Spleen (tissue), 11 donors: ENCODE measurements at regions not wholly inside any gene's neighbourhood (a gene's known extent, or its start where the extent isn't known, plus 50 kb on each side); places are given as distances from the start of the nearest gene placed in this dataset.

Experiments used
- DNase-seq: peaks from one replicate; pipeline ENCODE4 v3.0.0-alpha.2; 2020
- H3K27ac ChIP-seq, 8 donors: fragments of 200-600 bp; sonication (generic) in 7 of 8; 1 replicate in 4 of 8; 2 replicates in 4 of 8; pipeline versions ENCODE4 v1.5.0 to v1.8.0; 2016 to 2021; ENCODE audit warnings: inconsistent platforms in 4 of 8, mild to moderate bottlenecking in 4 of 8, moderate library complexity in 1 of 8
- H3K27me3 ChIP-seq, 7 donors: fragments of 200-600 bp; sonication (generic) in 6 of 7; replicated peaks in 1 of 7; 1 replicate in 4 of 7; 2 replicates in 3 of 7; pipeline versions ENCODE4 v1.5.0 to v1.8.0; 2016 to 2021; ENCODE audit warnings: inconsistent platforms in 3 of 7, mild to moderate bottlenecking in 1 of 7
- H3K36me3 ChIP-seq, 6 donors: fragments of 200-600 bp; sonication (generic) in 5 of 6; 1 replicate in 4 of 6; 2 replicates in 2 of 6; pipeline versions ENCODE4 v1.5.0 to v1.8.0; 2016 to 2021; ENCODE audit warnings: inconsistent platforms in 2 of 6
- H3K4me1 ChIP-seq, 6 donors: fragments of 200-600 bp; sonication (generic) in 5 of 6; 1 replicate in 3 of 6; 2 replicates in 3 of 6; pipeline versions ENCODE4 v1.5.0 to v1.8.0; 2016 to 2021; ENCODE audit warnings: inconsistent platforms in 3 of 6
- H3K4me3 ChIP-seq, 8 donors: fragments of 200-600 bp; sonication (generic) in 7 of 8; 1 replicate in 4 of 8; 2 replicates in 4 of 8; pipeline versions ENCODE4 v1.5.0 to v1.8.0; 2016 to 2021; ENCODE audit warnings: inconsistent platforms in 4 of 8, mild to moderate bottlenecking in 4 of 8, moderate library complexity in 2 of 8
- H3K9me3 ChIP-seq, 8 donors: fragments of 200-600 bp; sonication (generic) in 7 of 8; 1 replicate in 4 of 8; 2 replicates in 4 of 8; pipeline versions ENCODE4 v1.5.0 to v1.8.0; 2016 to 2021; ENCODE audit warnings: inconsistent platforms in 4 of 8
- POLR2A ChIP-seq, 3 donors: fragments of 450-650 bp; IDR thresholded peaks; one replicate each; pipeline ENCODE4 v1.5.1; 2017; ENCODE audit warnings: antibody characterized with exemption in 3 of 3, mild to moderate bottlenecking in 1 of 3
- POLR2AphosphoS5 ChIP-seq, 3 donors: sonication (generic); formaldehyde crosslinking; IDR thresholded peaks; one replicate each; pipeline ENCODE4 v1.5.1; 2017; ENCODE audit warnings: antibody characterized with exemption in 3 of 3
- WGBS, 5 donors: extraction: QIAGEN DNeasy Blood & Tissue Kit in 3 of 5; methylation state at CpG; one replicate each; pipeline versions ENCODE4 v1.1.5 to v1.1.7; 2013 to 2018; 5-methylcytosine and 5-hydroxymethylcytosine counted together
- intact Hi-C: fragments of 100-400 bp; cut with DNase I; formaldehyde crosslinking; loops from one replicate; pipeline ENCODE4 v1.15.0; 2023; ENCODE audit warnings: low total_unique reads
- TF ChIP-seq, protein P1 (sequence below), 11 experiments: fragments of 200-600 bp in 7 of 11; fragments of 450-650 bp in 4 of 11; sonication (generic) in 4 of 11; IDR thresholded peaks in 8 of 11; conservative IDR thresholded peaks in 3 of 11; 1 replicate in 7 of 11; 2 replicates in 4 of 11; pipeline versions ENCODE4 v1.4.0 to v1.8.0; 2016 to 2021; ENCODE audit warnings: antibody characterized with exemption in 11 of 11, inconsistent platforms in 4 of 11, mild to moderate bottlenecking in 1 of 11
- donor health status: healthy with polysubstance abuse.
- donor health status: DM: no; HTN: no; CAD: no; lungs with moderate emphysema.
- donor health status: DM: no; HTN: no; CAD: no.
- donor health status: Bipolar disorder and iron deficiency.
- donor health status: healthy.
- donor health status: DM: no; HTN: no; CAD: no.
- donor health status: DM: yes; HTN: yes; CAD: no.

DNA sequence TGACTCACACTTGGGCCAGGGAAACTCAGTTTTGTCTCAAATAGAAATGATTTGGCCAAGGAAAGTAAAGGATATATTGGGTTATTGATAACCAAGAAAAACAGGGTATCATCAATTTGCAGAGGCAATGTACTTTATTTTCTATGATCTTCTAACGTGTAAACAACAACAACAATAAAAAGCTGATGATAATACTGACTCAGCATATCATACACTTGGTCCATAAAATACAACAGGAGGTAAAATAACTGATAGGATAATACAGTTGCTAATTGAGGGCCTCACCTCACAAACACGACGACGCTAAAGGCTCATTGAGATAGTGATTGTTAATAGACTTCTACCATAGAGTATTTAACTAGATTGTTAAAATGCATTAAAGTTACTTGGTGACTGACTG is 774.0 kb upstream of the NOVA1 start:
- no peak overlapping the region for H3K4me3 ChIP-seq
- H3K27ac ChIP-seq: no peak overlapping the region
- intact Hi-C loops: no loop called here
- H3K4me1 ChIP-seq: no peaks in the 10 kb centered on the region
- H3K9me3 ChIP-seq: peaks cover 0 to 10% (median 2%) of the 10 kb centered on the region in 8 donors
- no peak for DNase-seq
- no peaks in the 10 kb centered on the region for H3K36me3 ChIP-seq
- 76 to 88% (median 86%) methylated on average over 4 of the region's 4 CpGs for WGBS, 5 donors
- H3K27me3 ChIP-seq: no peaks in the 10 kb centered on the region
- TF ChIP-seq POLR2AphosphoS5 (IDR thresholded peaks at IDR 0.05): no peak
- TF ChIP-seq, protein P1, sequence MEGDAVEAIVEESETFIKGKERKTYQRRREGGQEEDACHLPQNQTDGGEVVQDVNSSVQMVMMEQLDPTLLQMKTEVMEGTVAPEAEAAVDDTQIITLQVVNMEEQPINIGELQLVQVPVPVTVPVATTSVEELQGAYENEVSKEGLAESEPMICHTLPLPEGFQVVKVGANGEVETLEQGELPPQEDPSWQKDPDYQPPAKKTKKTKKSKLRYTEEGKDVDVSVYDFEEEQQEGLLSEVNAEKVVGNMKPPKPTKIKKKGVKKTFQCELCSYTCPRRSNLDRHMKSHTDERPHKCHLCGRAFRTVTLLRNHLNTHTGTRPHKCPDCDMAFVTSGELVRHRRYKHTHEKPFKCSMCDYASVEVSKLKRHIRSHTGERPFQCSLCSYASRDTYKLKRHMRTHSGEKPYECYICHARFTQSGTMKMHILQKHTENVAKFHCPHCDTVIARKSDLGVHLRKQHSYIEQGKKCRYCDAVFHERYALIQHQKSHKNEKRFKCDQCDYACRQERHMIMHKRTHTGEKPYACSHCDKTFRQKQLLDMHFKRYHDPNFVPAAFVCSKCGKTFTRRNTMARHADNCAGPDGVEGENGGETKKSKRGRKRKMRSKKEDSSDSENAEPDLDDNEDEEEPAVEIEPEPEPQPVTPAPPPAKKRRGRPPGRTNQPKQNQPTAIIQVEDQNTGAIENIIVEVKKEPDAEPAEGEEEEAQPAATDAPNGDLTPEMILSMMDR (IDR thresholded peaks at IDR 0.05 in 8 of 11, conservative IDR thresholded peaks at IDR 0.05 in 3 of 11): no peak
- TF ChIP-seq POLR2A (IDR thresholded peaks at IDR 0.05): no peak

DNA sequence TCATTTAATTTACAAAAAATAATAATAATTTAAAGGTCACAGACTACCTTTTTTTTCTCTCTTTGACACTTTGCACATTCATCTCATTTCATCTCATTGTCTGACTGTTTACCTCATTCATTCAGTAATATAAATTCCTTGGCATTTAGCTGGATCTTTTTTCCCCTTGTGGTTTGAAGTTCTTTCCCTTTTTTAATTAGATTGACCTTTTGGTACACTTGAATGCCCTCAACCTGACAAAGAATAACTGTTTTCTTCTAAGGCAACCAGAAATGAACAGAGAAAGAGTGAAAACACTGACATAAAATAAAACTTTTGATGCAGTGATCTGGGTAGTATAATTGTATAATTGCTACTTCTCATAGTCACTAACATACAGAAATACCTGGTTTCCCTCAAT is 774.9 kb upstream of the NOVA1 start:
- Histone ChIP-seq H3K27ac (no peak overlapping the region), H3K4me1 (no peaks in the 10 kb centered on the region), H3K4me3 (no peak overlapping the region), H3K9me3 (peaks cover 0 to 10% (median 2%) of the 10 kb centered on the region in 8 donors), H3K36me3 (no peaks in the 10 kb centered on the region), H3K27me3 (no peaks in the 10 kb centered on the region)
- no peak for DNase-seq
- TF ChIP-seq POLR2A (IDR thresholded peaks at IDR 0.05) (no peak), POLR2AphosphoS5 (IDR thresholded peaks at IDR 0.05) (no peak)
- TF ChIP-seq, protein P1 (IDR thresholded peaks at IDR 0.05 in 8 of 11, conservative IDR thresholded peaks at IDR 0.05 in 3 of 11): no peak
- intact Hi-C loops: no loop called here

DNA sequence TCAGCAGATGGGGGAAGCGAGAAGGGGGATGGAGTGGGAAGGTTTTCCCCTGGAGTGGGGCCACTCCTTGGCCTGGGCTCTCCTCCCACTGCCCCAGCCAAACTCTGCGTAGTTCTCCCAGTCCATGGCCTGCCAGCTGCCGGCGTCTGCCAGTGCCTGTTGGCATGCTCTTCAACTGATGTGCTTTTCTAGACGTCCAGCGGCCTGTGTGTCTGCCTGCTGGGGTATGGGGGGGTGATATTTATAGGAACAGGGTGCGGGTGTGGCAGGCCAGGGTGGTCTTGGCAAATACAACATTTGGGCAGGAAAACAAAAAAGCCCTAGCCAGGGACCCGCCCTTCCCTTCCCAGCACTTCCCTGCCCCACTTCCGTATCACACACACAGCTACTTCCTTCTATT is 786.3 kb upstream of the NOVA1 start:
- Histone ChIP-seq H3K4me3 (no peak overlapping the region), H3K36me3 (no peaks in the 10 kb centered on the region), H3K4me1 (no peaks in the 10 kb centered on the region), H3K27me3 (no peaks in the 10 kb centered on the region), H3K27ac (no peak overlapping the region), H3K9me3 (peaks cover 0 to 8% (median 0%) of the 10 kb centered on the region in 8 donors)
- TF ChIP-seq POLR2A (IDR thresholded peaks at IDR 0.05) (no peak), POLR2AphosphoS5 (IDR thresholded peaks at IDR 0.05) (no peak)
- TF ChIP-seq, protein P1 (IDR thresholded peaks at IDR 0.05 in 8 of 11, conservative IDR thresholded peaks at IDR 0.05 in 3 of 11): no peak
- 69 to 79% (median 76%) methylated on average over 9 of the region's 9 CpGs for WGBS, 5 donors
- intact Hi-C loops: no loop called here
- no peak for DNase-seq

DNA sequence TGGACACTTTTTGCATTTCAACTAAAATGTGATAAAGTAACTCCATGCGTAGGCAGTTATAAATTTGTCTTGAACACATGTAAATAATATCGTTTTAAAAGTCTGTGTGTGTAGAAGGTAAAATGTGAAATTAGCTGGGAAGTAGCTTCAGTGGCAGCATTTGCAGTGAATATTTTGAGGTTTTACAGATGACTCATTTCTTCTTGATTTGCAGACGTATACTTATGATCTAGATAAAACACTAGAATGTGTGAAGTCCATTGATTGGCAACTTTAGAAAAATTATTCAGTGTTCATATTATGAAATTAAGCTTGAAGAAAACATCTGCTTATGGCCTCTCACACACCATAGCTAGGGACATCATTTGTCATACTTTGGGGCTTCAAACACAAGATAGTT is 788.6 kb upstream of the NOVA1 start:
- DNase-seq: no peak
- H3K4me3 ChIP-seq: no peak overlapping the region
- no peaks in the 10 kb centered on the region for H3K4me1 ChIP-seq
- 68 to 82% (median 75%) methylated on average over 3 of the region's 3 CpGs for WGBS, 5 donors
- H3K27ac ChIP-seq: no peak overlapping the region
- H3K36me3 ChIP-seq: no peaks in the 10 kb centered on the region
- peaks cover 0 to 8% (median 0%) of the 10 kb centered on the region in 8 donors for H3K9me3 ChIP-seq
- TF ChIP-seq POLR2A (IDR thresholded peaks at IDR 0.05) (no peak), POLR2AphosphoS5 (IDR thresholded peaks at IDR 0.05) (no peak)
- TF ChIP-seq, protein P1 (IDR thresholded peaks at IDR 0.05 in 8 of 11, conservative IDR thresholded peaks at IDR 0.05 in 3 of 11): no peak
- intact Hi-C loops: no loop called here
- no peaks in the 10 kb centered on the region for H3K27me3 ChIP-seq
